Activated gamma-delta T cell treated with anti-CD3 and anti-CD28 coated beads, Interleukin-2, amount 50 U/mL, for 16 hours (primary cell): ENCODE measurements at regions not wholly inside any gene's neighbourhood (a gene's known extent, or its start where the extent isn't known, plus 50 kb on each side); places are given as distances from the start of the nearest gene placed in this dataset.
"Not testable (repeated sequence)": the region's sequence is repeated elsewhere in the genome, so short reads cannot be mapped to it uniquely, and the experiment has no call there.

ENCODE experiments used
- DNase-seq: peaks from one replicate; pipeline ENCODE4 v3.0.0-alpha.2; 2020; ENCODE audit warnings: low read depth

- no peak for DNase-seq
Measured at GRCh38 chr2:216942016-216942415, 82.2 kb upstream of the TNP1 start.

DNA sequence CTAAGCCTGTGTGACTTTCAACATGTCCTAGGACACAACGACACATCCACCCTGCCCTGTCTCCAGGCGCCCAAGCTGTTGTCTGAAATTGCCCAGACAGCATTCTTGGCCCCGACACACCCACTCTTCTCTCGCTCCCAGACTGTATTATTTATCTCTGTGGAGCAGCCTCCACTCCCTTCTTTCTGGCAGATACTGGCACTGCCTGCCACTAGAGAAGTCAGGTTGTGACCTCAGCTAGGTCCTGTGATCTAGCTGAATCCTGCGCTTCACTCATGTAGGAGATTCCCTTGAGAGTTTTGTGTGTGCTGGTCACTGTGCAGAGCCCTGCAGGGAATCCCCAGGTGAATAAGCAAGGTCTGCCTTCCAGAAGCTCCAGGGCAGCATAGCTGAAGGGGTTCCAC lies 77.1 kb upstream of the TNP1 start:
- no peak for DNase-seq

DNA sequence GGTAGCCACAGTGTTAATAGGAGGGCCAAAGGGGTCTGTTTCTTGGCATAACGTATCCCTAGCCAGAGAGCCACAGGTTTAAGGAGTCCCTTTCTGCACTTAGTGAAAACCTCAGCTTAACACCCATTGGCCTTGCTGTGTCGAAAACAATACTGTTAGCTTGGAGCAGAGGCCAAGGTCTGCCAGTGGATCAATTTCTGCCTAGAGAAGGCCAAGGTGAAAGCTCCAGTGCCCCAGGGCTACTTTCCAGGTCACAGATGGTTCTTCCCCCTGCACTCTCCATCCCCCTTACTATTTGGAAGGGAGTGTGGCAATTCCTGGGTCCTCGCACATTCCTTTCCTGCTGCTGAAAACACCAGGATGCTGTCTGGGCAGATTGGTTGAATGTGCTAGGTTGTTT lies 74.8 kb upstream of the TNP1 start:
- no peak for DNase-seq

GRCh38 chr2:216934151-216934550 lies 74.3 kb upstream of the TNP1 start:
- DNase-seq = no peak

DNA sequence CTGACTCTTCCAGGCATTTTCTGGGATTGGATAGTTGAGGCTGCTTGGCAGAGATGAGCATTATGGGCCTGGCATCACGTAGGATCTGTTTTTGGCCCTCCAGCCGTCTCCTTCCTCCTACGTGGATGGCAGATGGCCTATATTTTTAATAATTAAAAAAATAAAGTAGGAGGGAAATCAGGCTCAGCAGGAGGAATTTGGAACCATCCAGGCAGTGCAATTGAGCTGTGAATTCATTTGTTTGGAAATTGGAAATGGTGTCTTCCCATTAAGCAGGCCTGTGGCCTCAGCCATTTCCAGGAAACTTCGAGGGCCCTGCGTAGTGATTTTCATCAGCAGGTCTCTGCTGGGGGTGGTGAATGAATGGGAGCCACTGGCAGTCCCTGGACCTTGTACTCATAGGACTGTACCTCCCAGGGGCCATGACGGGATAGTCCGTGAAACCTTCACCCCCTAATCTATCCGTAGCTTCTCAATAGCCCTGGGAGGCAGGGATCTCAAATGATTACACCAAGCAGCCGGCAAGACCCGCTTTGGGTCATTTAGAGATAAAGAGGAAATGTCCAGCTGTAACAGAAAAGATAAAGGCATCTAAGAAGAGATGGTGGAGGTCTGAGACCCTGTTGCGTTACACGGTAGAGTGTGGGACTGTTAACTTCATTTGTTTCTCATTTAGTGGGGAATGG lies 73.1 kb upstream of the TNP1 start:
- no peak for DNase-seq

GRCh38 chr2:216932113-216932862 lies 72.4 kb upstream of the TNP1 start:
- DNase-seq = no peak

GRCh38 chr2:216930716-216931115 lies 70.9 kb upstream of the TNP1 start:
- no peak for DNase-seq

- DNase-seq = not testable (repeated sequence)
Measured at GRCh38 chr2:216929338-216929737, 69.5 kb upstream of the TNP1 start.

DNA sequence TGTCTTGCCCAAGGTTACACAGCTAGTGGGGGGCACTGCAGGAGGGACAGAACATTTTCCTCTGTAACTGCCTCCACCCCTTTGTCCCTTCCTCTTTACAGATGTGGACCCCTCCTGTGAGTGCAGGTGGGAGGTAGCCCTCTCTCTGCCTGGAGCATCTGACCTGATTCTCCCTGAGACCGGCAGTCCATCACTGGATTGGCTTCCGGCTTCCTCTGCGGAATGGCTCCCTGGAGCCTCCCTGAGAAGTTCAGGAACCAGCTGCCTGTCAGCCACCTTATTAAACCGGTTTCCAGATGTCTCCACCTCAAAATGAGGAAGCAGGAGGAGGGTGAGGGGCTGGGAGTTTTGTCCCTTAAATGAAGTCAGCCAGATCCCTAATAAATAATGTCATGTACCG lies 67.3 kb upstream of the TNP1 start:
- no peak for DNase-seq

DNA sequence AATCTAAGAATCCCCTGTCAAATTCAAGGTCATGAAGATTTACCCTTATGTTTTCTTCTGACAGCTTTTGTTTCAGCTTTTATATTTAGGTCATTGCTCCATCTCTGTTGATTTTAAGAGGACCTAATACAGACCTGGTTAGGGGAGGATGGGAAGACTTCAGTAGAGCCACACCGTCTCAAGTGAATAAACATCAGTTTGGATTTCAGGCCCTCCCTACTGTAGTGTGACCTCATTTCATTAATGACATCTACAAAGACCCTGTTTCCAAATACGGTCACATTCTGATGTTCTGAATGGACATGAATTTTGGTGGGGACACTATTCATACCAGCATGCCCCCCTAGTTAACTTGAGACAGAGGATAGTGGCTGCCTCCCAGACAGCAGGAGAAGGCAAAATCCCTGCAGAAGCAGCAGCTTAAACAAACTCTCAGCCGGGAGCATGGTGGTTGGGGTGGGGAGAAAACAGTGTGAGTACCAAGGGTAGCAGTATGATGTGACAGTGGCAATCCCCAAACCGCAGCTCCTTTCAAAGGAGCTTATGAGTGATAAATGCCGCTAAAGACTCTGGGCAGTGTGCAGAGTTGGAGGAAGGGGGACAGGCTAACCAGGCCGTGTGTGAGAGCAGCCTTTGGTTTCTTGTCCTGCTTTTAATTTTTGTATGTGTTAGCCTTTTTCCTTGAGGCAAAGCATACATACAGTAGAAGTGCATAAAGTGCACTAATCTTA lies 65.9 kb upstream of the TNP1 start:
- no peak for DNase-seq

DNA sequence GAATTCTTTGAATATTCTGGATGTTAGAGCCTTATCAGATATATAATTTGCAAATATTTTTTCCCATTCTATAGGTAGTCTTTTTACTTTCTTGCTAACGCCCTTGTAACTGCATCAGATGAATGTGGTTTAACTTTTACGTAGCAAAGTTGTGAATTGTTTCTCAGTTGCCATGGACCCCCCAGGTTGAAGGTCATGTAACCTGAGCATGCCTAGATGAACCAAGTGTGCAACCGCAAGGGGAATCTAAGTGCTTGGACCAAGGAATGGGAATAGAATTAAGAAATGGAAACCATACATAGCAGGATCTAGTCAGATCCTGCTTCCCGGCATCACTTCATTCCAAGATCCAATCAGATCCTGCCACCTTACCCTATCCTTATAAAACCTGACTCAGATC lies 65.1 kb upstream of the TNP1 start:
- no peak for DNase-seq

DNA sequence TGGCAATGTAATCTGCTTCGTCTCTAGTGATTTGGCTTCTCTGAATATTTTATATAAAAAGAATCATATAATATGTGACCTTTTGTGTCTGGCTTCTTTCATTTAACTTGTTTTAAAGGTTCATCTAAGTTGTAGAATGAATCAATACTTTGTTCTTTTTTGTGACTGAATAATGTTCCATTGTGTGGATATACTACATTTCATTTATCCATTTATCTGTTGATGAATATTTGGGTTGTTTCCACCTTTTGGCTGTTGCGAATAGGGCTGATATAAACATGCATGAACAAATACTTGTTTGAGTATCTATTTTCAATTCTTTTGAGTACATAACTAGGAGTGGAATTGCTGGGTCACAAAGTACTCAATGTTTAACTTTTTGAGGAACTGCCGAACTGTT lies 63.8 kb upstream of the TNP1 start:
- DNase-seq = no peak

GRCh38 chr2:216922175-216922780 lies 62.4 kb upstream of the TNP1 start:
- DNase-seq = no peak

DNA sequence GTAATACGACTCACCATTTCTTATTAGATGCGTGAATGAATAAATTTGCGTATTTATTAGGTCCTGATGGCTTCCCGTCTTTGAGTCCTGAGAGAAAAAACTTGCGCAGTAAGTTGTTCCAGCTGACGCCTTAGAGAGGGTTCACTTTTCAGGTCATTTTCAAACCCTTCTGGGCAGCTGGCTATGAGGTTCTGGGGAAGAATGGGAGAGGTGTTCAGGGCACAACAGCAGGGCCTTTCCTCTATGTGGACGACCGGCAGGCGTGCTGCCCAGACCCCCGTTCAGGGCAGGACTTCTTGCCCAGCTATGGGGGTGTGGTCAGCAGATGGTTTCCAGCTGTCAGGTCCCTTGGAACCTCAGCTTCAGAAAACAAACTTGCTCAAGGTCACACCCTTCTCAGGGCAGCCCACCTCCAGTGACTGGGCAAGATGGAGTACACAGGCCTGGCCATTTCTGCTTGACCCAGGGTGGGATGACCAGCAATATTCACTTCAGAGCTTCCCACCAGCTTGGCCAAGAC lies 61.1 kb upstream of the TNP1 start:
- no peak for DNase-seq

DNA sequence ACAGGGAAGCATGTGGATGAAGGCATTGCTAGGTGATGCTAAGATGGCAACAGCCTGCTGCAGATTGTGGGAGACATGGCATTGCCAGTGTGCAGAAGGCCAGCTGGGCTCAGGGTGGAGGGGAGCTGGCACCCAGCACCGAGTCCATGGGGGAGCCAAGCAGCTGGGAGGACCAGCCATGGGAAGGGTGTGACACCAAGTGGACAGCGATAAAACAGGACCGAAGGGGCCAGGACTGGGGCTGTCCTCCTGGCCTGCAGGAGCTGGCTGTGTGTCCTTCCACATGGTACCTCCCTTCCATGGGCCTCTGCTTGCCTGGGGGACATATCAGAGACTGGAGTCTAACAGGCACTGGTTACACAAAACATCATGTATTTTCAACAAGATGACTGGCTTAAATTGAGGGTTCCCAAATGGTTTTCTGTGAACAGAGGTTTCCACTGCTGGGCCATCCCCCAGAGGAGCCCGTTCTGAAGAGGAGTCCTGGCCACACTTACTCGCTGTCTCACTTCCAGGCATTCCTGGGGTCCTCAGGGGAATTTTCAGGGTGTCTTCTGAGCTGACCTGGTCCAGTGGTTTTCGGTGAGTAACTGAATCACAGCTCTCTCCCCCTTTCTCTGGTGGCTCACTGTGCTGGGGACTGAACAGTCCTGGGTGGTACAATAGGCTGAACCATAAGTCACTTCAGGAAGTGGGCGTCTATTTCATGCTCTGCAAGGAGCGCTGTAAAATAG lies 60.4 kb upstream of the TNP1 start:
- no peak for DNase-seq

GRCh38 chr2:216918088-216918680 lies 58.3 kb upstream of the TNP1 start:
- no peak for DNase-seq

DNA sequence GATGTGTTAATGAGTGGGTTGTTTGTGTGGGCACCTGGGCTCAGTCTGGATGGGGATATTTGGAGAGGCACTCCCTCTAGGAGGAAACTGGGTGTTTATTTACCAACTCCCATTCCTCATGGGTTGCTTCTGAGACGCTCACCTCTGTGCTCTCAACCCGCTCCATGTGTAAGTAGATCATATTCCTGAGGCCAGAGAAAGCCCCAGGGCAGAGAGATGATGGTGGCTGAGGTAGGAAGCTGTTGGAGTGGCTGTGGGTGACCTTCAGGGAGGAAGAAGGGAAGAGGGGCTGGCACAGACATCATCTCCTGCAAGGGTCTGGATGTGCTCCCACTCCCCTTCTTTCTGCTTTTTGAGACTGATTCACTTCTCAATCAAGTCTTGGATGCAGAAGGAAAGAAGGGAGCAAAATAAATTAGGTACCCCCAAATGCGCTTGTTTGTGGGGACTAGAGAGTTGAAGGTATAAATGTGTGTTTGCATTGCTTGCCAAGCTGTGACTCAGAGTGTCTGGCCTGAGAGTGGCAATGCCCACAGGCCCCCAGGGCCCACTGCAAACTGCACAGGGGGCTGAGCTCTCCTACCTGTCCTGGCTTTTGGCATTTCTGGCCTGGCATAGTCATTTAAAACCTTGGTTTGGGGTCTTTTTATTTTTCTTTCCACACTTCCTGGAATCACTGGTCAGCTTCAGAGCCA lies 57.2 kb upstream of the TNP1 start:
- DNase-seq = no peak

DNA sequence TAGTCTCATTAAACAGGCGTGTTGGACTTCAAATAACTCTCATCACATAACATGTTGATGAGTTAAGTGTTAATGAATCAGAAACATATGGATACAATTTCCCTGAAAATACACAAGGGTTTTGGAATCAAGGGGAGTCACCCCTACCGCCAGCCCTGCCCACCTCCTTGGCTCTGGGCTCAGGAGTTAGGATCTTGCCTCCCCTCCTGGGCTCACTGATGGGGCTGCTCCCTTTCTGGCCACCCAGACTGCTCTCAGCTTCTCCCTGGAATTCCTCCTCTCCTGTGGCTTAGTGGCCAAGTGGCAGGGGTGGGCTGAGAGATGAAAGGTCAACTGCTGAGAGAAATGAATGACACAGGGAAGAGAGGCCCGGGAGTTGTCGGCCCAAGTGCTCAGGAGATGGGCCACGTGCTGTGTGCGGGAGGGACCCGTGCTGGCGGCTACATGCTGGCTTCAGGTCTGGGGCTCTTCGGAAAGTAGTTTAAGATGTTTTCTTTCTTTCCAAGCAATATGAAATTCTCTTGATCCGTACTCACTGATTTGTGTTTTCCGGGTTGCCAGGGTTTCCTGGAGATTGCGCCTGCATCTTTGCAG lies 55.8 kb upstream of the TNP1 start:
- no peak for DNase-seq

DNA sequence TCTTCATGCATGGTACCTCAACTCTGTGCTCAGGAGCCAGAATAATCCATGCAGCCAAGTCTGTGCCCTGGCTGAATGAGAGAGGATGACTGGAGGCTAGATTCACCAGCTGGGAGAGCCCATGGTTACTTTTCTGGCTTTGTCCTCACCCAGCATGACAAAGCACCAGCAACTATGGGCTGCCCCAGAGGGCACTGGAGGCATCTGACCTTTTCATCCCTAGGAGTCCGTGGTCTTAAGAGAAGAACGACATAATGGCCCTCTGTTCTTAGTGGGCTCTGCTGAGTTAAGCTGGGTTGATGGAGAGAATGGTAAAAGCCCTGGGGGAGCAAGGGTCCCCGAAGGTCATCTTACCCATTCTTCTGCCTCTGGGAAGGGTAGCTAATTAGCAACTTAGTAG lies 54.6 kb upstream of the TNP1 start:
- DNase-seq = no peak

GRCh38 chr2:216911886-216912285 lies 52.0 kb upstream of the TNP1 start:
- no peak for DNase-seq
